ENCODE measurements at regions not wholly inside any gene's neighbourhood (a gene's known extent, or its start where the extent isn't known, plus 50 kb on each side); places are given as distances from the start of the nearest gene placed in this dataset.

- TF ChIP-seq, protein P1, sequence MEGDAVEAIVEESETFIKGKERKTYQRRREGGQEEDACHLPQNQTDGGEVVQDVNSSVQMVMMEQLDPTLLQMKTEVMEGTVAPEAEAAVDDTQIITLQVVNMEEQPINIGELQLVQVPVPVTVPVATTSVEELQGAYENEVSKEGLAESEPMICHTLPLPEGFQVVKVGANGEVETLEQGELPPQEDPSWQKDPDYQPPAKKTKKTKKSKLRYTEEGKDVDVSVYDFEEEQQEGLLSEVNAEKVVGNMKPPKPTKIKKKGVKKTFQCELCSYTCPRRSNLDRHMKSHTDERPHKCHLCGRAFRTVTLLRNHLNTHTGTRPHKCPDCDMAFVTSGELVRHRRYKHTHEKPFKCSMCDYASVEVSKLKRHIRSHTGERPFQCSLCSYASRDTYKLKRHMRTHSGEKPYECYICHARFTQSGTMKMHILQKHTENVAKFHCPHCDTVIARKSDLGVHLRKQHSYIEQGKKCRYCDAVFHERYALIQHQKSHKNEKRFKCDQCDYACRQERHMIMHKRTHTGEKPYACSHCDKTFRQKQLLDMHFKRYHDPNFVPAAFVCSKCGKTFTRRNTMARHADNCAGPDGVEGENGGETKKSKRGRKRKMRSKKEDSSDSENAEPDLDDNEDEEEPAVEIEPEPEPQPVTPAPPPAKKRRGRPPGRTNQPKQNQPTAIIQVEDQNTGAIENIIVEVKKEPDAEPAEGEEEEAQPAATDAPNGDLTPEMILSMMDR (conservative IDR thresholded peaks at IDR 0.05; ENCODE audit: low read depth), result no peak
- peak; percentile 77 for DNase-seq (ENCODE audit: low spot score)
- ChIA-PET POLR2A (ENCODE audit: low non-redundant PET) (no interaction called here), CTCF (interaction anchor here (0.8 kb wide), 1 partner anchor 430 kb away, joined by 3 read pairs; no protein-coding TSS in a partner anchor)
- no peak overlapping the region for H3K27ac ChIP-seq
These were observed 719.4 kb downstream of the EPM2A start for GRCh38 chr6:145015739-145016558.

DNA sequence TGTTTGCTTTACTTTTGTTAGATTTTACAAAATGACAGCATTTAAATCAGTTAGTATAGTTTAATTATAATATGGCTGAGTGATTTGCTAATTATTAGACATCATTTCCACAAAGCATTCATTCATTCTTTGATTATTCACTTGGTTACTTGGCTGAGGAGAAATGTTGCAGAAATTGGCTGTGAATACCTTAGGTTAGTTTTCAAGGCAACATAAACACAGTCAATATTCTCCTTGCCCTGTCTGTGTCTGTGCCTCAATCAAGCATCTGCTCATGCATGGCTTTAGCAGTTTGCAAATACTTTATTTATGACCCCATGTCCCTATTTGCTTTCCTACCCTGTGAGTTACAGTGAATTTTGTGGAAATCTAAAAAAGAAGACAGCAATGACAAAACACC, 718.3 kb downstream of the EPM2A start:
- TF ChIP-seq, protein P1 (conservative IDR thresholded peaks at IDR 0.05; ENCODE audit: low read depth), result no peak
- H3K27ac ChIP-seq, result no peak overlapping the region
- ChIA-PET POLR2A (ENCODE audit: low non-redundant PET) (no interaction called here), CTCF (no interaction called here)
- DNase-seq (ENCODE audit: low spot score), result no peak

DNA sequence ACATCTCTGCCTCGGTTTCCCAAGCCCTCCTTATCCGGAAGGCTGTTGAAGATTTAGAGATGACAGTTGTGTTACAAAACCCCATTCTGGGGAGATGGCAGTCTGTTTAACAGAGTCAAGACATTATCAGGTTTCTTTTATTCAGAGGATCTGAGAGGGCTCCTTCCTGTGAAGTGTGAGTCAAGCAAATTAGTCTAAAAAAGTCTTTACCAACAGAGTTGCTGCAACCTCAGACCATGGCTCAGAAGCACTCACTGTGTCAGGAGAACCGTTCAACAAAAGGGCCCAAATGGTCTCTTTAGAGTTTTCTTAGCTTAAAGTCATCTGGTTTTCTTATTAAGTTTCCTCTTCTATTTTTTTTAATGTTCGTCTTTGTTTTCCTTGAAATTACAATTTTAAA, 717.8 kb downstream of the EPM2A start:
- DNase-seq (ENCODE audit: low spot score), result no peak
- CTCF ChIA-PET, result no interaction called here
- no peak overlapping the region for H3K27ac ChIP-seq
- POLR2A ChIA-PET (ENCODE audit: low non-redundant PET), result no interaction called here
- TF ChIP-seq, protein P1 (conservative IDR thresholded peaks at IDR 0.05; ENCODE audit: low read depth), result no peak

- ChIA-PET CTCF (interaction anchor here (0.6 kb wide), 1 partner anchor 1532 kb away, joined by 3 read pairs; no protein-coding TSS in a partner anchor), POLR2A (ENCODE audit: low non-redundant PET) (no interaction called here)
- DNase-seq (ENCODE audit: low spot score), result no peak
- no peak overlapping the region for H3K27ac ChIP-seq
- TF ChIP-seq, protein P1 (conservative IDR thresholded peaks at IDR 0.05; ENCODE audit: low read depth), result no peak
These were observed 717.3 kb downstream of the EPM2A start for GRCh38 chr6:145018027-145018426.

DNA sequence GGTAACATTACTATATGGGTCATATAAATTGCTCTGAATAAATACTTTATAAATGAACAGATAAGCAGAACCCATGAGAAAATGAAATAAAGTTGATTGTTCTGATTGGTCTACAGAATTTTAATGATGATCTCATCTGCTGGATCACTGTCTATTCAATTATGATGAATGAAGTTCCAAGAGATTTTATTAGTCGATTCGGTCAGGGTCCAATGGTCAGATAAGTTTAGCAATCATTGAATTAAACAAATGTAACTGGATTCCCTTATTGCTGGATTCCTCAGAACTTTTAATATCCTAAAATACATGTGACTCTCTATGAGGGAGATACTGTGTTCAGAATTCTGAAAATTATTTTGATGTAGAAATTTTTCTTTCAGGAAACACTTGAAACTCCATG, 715.2 kb downstream of the EPM2A start:
- H3K27ac ChIP-seq, result no peak overlapping the region
- TF ChIP-seq, protein P1 (conservative IDR thresholded peaks at IDR 0.05; ENCODE audit: low read depth), result no peak
- CTCF ChIA-PET, result interaction anchor here (0.7 kb wide), 1 partner anchor 11 kb away, joined by 3 read pairs; no protein-coding TSS in a partner anchor
- DNase-seq (ENCODE audit: low spot score), result no peak
- POLR2A ChIA-PET (ENCODE audit: low non-redundant PET), result no interaction called here

DNA sequence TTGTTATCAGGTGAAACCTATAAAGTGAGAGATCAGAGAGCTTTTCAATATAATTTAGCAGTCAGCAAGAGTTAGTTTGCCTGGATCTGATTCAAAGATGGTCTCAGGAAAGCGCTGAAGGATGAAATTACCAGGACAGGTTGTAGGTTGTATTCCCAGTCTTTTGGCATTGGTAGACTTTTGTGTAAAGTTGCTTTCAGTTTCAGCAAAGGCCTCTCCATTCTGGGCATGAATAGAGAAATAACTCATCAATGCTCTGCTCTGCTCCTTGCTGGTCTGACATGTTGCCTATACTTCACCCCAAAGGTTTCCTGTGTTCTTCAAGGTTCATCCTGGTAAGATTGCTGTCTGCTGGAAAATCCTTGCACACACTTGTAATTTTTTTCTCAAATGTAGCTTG, 714.8 kb downstream of the EPM2A start:
- ChIA-PET CTCF (no interaction called here), POLR2A (ENCODE audit: low non-redundant PET) (no interaction called here)
- H3K27ac ChIP-seq, result no peak overlapping the region
- DNase-seq (ENCODE audit: low spot score), result no peak
- TF ChIP-seq, protein P1 (conservative IDR thresholded peaks at IDR 0.05; ENCODE audit: low read depth), result no peak

Measured in RWPE1 (cell line).